ENCODE measurements at regions not wholly inside any gene's neighbourhood (a gene's known extent, or its start where the extent isn't known, plus 50 kb on each side); places are given as distances from the start of the nearest gene placed in this dataset.

DNA sequence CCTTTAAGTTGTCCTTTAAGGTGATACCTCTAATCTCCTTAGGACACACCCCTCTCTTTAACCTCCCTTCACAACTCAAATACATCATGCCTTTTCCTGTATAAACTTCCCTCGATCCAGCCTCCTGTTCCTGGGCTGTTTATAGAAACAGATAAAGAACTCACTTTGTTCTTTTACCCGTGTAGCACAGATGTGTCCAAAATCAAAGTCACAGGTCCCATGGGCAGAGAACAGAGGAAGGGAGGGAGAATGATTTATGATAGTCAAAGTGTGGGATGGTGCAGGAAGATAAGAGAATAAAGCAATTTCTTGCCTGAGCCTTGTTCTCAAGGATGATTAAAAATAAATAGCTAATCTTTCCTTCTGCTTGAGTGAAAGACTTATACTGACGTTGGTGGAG is 50.3 kb upstream of the CABCOCO1 start:
- no peak overlapping the region for H3K4me3 ChIP-seq (ENCODE audit: insufficient read depth, low read length, poor library complexity, severe bottlenecking)
- H3F3A ChIP-seq (ENCODE audit: insufficient read depth), result no peaks in the 10 kb centered on the region
- H3K9me3 ChIP-seq (ENCODE audit: insufficient read depth, low read length), result no peaks in the 10 kb centered on the region
- no peaks in the 10 kb centered on the region for H4K20me1 ChIP-seq (ENCODE audit: low read depth, low read length)
- H3K27ac ChIP-seq (ENCODE audit: low read depth, low read length), result no peak overlapping the region
- no peaks in the 10 kb centered on the region for H3K79me2 ChIP-seq (ENCODE audit: insufficient read depth, low read length)
- no peak overlapping the region for H2AFZ ChIP-seq (ENCODE audit: low read depth, low read length, severe bottlenecking)
- no peak overlapping the region for H3K4me2 ChIP-seq (ENCODE audit: low read depth, low read length, poor library complexity, severe bottlenecking)
- TF ChIP-seq, protein P1, sequence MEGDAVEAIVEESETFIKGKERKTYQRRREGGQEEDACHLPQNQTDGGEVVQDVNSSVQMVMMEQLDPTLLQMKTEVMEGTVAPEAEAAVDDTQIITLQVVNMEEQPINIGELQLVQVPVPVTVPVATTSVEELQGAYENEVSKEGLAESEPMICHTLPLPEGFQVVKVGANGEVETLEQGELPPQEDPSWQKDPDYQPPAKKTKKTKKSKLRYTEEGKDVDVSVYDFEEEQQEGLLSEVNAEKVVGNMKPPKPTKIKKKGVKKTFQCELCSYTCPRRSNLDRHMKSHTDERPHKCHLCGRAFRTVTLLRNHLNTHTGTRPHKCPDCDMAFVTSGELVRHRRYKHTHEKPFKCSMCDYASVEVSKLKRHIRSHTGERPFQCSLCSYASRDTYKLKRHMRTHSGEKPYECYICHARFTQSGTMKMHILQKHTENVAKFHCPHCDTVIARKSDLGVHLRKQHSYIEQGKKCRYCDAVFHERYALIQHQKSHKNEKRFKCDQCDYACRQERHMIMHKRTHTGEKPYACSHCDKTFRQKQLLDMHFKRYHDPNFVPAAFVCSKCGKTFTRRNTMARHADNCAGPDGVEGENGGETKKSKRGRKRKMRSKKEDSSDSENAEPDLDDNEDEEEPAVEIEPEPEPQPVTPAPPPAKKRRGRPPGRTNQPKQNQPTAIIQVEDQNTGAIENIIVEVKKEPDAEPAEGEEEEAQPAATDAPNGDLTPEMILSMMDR (IDR thresholded peaks at IDR 0.05; ENCODE audit: insufficient read depth, low read length, poor library complexity, severe bottlenecking), result no peak
- no peak for TF ChIP-seq EZH2phosphoT487 (conservative IDR thresholded peaks at IDR 0.05; ENCODE audit: low read length)
- no peaks in the 10 kb centered on the region for H3K9me2 ChIP-seq (replicated peaks; ENCODE audit: insufficient read depth, low read length)
- no peak overlapping the region for H3K9ac ChIP-seq (ENCODE audit: low read length)
- H3K36me3 ChIP-seq (ENCODE audit: low read length), result no peaks in the 10 kb centered on the region
- H3K27me3 ChIP-seq (ENCODE audit: low read length), result no peaks in the 10 kb centered on the region

DNA sequence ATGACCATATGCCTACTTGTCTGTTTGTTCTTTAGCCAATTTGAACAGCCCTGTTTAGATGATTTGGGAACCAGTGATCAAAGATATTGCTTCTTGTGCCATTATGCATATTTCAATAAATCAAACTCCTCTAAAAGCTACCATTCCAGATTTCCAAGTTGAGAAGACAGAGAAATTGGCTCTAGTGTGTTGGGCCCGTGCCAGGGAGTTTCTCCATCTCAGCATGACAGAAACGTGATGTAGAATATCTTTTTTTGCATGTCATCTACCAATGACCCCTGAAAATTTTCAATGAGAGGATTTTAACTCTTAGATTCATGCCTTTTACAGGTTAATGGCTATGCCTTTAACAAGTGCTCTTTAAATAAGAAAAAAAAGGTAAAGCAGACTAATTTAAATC is 50.7 kb upstream of the CABCOCO1 start:
- Histone ChIP-seq H3K79me2 (ENCODE audit: insufficient read depth, low read length) (no peaks in the 10 kb centered on the region), H3F3A (ENCODE audit: insufficient read depth) (no peaks in the 10 kb centered on the region), H3K4me3 (ENCODE audit: insufficient read depth, low read length, poor library complexity, severe bottlenecking) (no peak overlapping the region), H3K27ac (ENCODE audit: low read depth, low read length) (no peak overlapping the region), H4K20me1 (ENCODE audit: low read depth, low read length) (no peaks in the 10 kb centered on the region), H3K36me3 (ENCODE audit: low read length) (no peaks in the 10 kb centered on the region), H3K4me2 (ENCODE audit: low read depth, low read length, poor library complexity, severe bottlenecking) (no peak overlapping the region), H3K27me3 (ENCODE audit: low read length) (no peaks in the 10 kb centered on the region), H3K9ac (ENCODE audit: low read length) (no peak overlapping the region), H2AFZ (ENCODE audit: low read depth, low read length, severe bottlenecking) (no peak overlapping the region), H3K9me2 (replicated peaks; ENCODE audit: insufficient read depth, low read length) (no peaks in the 10 kb centered on the region), H3K9me3 (ENCODE audit: insufficient read depth, low read length) (no peaks in the 10 kb centered on the region)
- TF ChIP-seq EZH2phosphoT487 (conservative IDR thresholded peaks at IDR 0.05; ENCODE audit: low read length), result no peak
- TF ChIP-seq, protein P1 (IDR thresholded peaks at IDR 0.05; ENCODE audit: insufficient read depth, low read length, poor library complexity, severe bottlenecking), result no peak

DNA sequence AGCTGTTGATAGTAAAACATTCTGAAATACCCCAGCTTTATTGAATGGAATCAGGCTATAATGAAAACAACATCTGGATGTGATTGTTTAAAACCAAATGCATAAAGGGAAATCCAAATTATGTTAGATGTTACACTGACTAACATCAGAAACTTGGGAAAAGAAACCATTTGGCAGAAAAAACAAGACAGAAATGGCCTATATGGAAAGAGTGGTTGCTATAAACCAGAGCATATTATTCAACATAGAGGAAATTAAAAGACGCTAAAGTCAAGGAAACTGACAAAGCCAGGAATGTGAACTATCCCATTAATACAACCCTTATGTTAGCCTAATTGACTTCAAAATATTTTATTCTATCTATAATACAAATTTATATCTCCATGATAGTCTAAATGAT is 53.0 kb upstream of the CABCOCO1 start:
- H3K9me2 ChIP-seq (replicated peaks; ENCODE audit: insufficient read depth, low read length), result no peaks in the 10 kb centered on the region
- no peaks in the 10 kb centered on the region for H4K20me1 ChIP-seq (ENCODE audit: low read depth, low read length)
- H3K9me3 ChIP-seq (ENCODE audit: insufficient read depth, low read length), result no peaks in the 10 kb centered on the region
- H3K79me2 ChIP-seq (ENCODE audit: insufficient read depth, low read length), result no peaks in the 10 kb centered on the region
- H3K36me3 ChIP-seq (ENCODE audit: low read length), result no peaks in the 10 kb centered on the region
- H3K27me3 ChIP-seq (ENCODE audit: low read length), result no peaks in the 10 kb centered on the region
- H3F3A ChIP-seq (ENCODE audit: insufficient read depth), result no peaks in the 10 kb centered on the region
- TF ChIP-seq, protein P1 (IDR thresholded peaks at IDR 0.05; ENCODE audit: insufficient read depth, low read length, poor library complexity, severe bottlenecking), result no peak
- no peak for TF ChIP-seq EZH2phosphoT487 (conservative IDR thresholded peaks at IDR 0.05; ENCODE audit: low read length)
- H3K4me2 ChIP-seq (ENCODE audit: low read depth, low read length, poor library complexity, severe bottlenecking), result no peak overlapping the region
- no peak overlapping the region for H2AFZ ChIP-seq (ENCODE audit: low read depth, low read length, severe bottlenecking)
- no peak overlapping the region for H3K9ac ChIP-seq (ENCODE audit: low read length)
- H3K27ac ChIP-seq (ENCODE audit: low read depth, low read length), result no peak overlapping the region
- H3K4me3 ChIP-seq (ENCODE audit: insufficient read depth, low read length, poor library complexity, severe bottlenecking), result no peak overlapping the region

All from SU-DHL-6 (cell line).